ENCODE measurements at regions not wholly inside any gene's neighbourhood (a gene's known extent, or its start where the extent isn't known, plus 50 kb on each side); places are given as distances from the start of the nearest gene placed in this dataset.

GRCh38 chr13:31081316-31081715 is 80.4 kb downstream of the HSPH1 start:
- no peaks in the 10 kb centered on the region for H3K36me3 Mint-ChIP-seq (ENCODE audit: low read depth)
- H3K27me3 Mint-ChIP-seq = peaks cover 25% of the 10 kb centered on the region
- no peak overlapping the region for H3K27ac Mint-ChIP-seq
- POLR2A ChIA-PET = no interaction called here
- peaks cover 2% of the 10 kb centered on the region for H3K4me1 Mint-ChIP-seq
- DNase-seq = no peak
- CTCF ChIA-PET = no interaction called here
- H3K9me3 Mint-ChIP-seq = peaks cover 5% of the 10 kb centered on the region
- no peak overlapping the region for H3K4me3 Mint-ChIP-seq

GRCh38 chr13:31074756-31075155 is 86.9 kb downstream of the HSPH1 start:
- Mint-ChIP-seq H3K4me3 (no peak overlapping the region), H3K4me1 (peaks cover 19% of the 10 kb centered on the region), H3K36me3 (ENCODE audit: low read depth) (peaks cover 3% of the 10 kb centered on the region), H3K9me3 (peaks cover 8% of the 10 kb centered on the region), H3K27me3 (peaks cover 4% of the 10 kb centered on the region), H3K27ac (no peak overlapping the region)
- ChIA-PET CTCF (interaction anchor here (0.8 to 1.9 kb wide), 4 partner anchors 9 to 59 kb away, joined by 3 to 6 read pairs (median 4); no protein-coding TSS in a partner anchor), POLR2A (no interaction called here)
- DNase-seq = no peak

- POLR2A ChIA-PET = no interaction called here
- H3K9me3 Mint-ChIP-seq = peaks cover 8% of the 10 kb centered on the region
- H3K27me3 Mint-ChIP-seq = peaks cover 4% of the 10 kb centered on the region
- DNase-seq = peak; percentile 18
- peak overlapping the region; percentile 61 for H3K27ac Mint-ChIP-seq
- peaks cover 3% of the 10 kb centered on the region for H3K36me3 Mint-ChIP-seq (ENCODE audit: low read depth)
- peaks cover 19% of the 10 kb centered on the region for H3K4me1 Mint-ChIP-seq
- H3K4me3 Mint-ChIP-seq = no peak overlapping the region
- CTCF ChIA-PET = interaction anchor here (0.9 to 1.9 kb wide), 4 partner anchors 9 to 60 kb away, joined by 3 to 6 read pairs (median 4); no protein-coding TSS in a partner anchor
These were observed 87.6 kb downstream of the HSPH1 start for GRCh38 chr13:31073859-31074718.

GRCh38 chr13:31072041-31072440 is 89.7 kb downstream of the HSPH1 start:
- H3K27me3 Mint-ChIP-seq = peaks cover 4% of the 10 kb centered on the region
- peaks cover 3% of the 10 kb centered on the region for H3K36me3 Mint-ChIP-seq (ENCODE audit: low read depth)
- CTCF ChIA-PET = no interaction called here
- peaks cover 8% of the 10 kb centered on the region for H3K9me3 Mint-ChIP-seq
- no peak overlapping the region for H3K27ac Mint-ChIP-seq
- H3K4me3 Mint-ChIP-seq = no peak overlapping the region
- peaks cover 19% of the 10 kb centered on the region for H3K4me1 Mint-ChIP-seq
- DNase-seq = no peak
- POLR2A ChIA-PET = no interaction called here

GRCh38 chr13:31069808-31070534 is 91.7 kb downstream of the HSPH1 start:
- ChIA-PET CTCF (no interaction called here), POLR2A (no interaction called here)
- Mint-ChIP-seq H3K9me3 (no peaks in the 10 kb centered on the region), H3K4me3 (no peak overlapping the region), H3K36me3 (ENCODE audit: low read depth) (peaks cover 2% of the 10 kb centered on the region), H3K27me3 (no peaks in the 10 kb centered on the region), H3K4me1 (peaks cover 13% of the 10 kb centered on the region), H3K27ac (no peak overlapping the region)
- DNase-seq = no peak

- Mint-ChIP-seq H3K4me1 (no peaks in the 10 kb centered on the region), H3K36me3 (ENCODE audit: low read depth) (peaks cover 2% of the 10 kb centered on the region), H3K27me3 (peaks cover 2% of the 10 kb centered on the region), H3K4me3 (no peak overlapping the region), H3K27ac (no peak overlapping the region), H3K9me3 (peaks cover 2% of the 10 kb centered on the region)
- DNase-seq = no peak
- POLR2A ChIA-PET = no interaction called here
- CTCF ChIA-PET = interaction anchor here (1.2 to 1.9 kb wide), 2 partner anchors 10 to 24 kb away, joined by 4 to 11 read pairs; no protein-coding TSS in a partner anchor
These were observed 93.6 kb downstream of the HSPH1 start for GRCh38 chr13:31068119-31068423.

- no peak overlapping the region for H3K4me3 Mint-ChIP-seq
- CTCF ChIA-PET = interaction anchor here (0.6 to 1.9 kb wide), 2 partner anchors 10 to 48 kb away, joined by 4 to 11 read pairs; no protein-coding TSS in a partner anchor
- no peak overlapping the region for H3K27ac Mint-ChIP-seq
- no peak for DNase-seq
- peaks cover 2% of the 10 kb centered on the region for H3K27me3 Mint-ChIP-seq
- no peaks in the 10 kb centered on the region for H3K4me1 Mint-ChIP-seq
- H3K9me3 Mint-ChIP-seq = peaks cover 2% of the 10 kb centered on the region
- peaks cover 2% of the 10 kb centered on the region for H3K36me3 Mint-ChIP-seq (ENCODE audit: low read depth)
- POLR2A ChIA-PET = no interaction called here
These were observed 94.1 kb downstream of the HSPH1 start for GRCh38 chr13:31067416-31068118.

GRCh38 chr13:31064636-31065035 is 97.1 kb downstream of the HSPH1 start:
- peaks cover 2% of the 10 kb centered on the region for H3K9me3 Mint-ChIP-seq
- no peak overlapping the region for H3K27ac Mint-ChIP-seq
- ChIA-PET POLR2A (no interaction called here), CTCF (interaction anchor here (1.3 to 3.1 kb wide), 3 partner anchors 9 to 20 kb away, joined by 4 to 11 read pairs (median 5); no protein-coding TSS in a partner anchor)
- DNase-seq = no peak
- no peaks in the 10 kb centered on the region for H3K4me1 Mint-ChIP-seq
- no peak overlapping the region for H3K4me3 Mint-ChIP-seq
- H3K36me3 Mint-ChIP-seq (ENCODE audit: low read depth) = peaks cover 2% of the 10 kb centered on the region
- peaks cover 4% of the 10 kb centered on the region for H3K27me3 Mint-ChIP-seq

GRCh38 chr13:31063772-31064171 is 97.9 kb downstream of the HSPH1 start:
- H3K27ac Mint-ChIP-seq = no peak overlapping the region
- POLR2A ChIA-PET = no interaction called here

GRCh38 chr13:31060655-31061054 is 101.0 kb downstream of the HSPH1 start:
- Mint-ChIP-seq H3K27me3 (peaks cover 4% of the 10 kb centered on the region), H3K9me3 (peaks cover 2% of the 10 kb centered on the region), H3K4me1 (no peaks in the 10 kb centered on the region), H3K27ac (no peak overlapping the region), H3K36me3 (ENCODE audit: low read depth) (peaks cover 2% of the 10 kb centered on the region), H3K4me3 (no peak overlapping the region)
- DNase-seq = no peak
- POLR2A ChIA-PET = no interaction called here
- CTCF ChIA-PET = interaction anchor here (1.0 kb wide), 1 partner anchor 16 kb away, joined by 5 read pairs; no protein-coding TSS in a partner anchor

More at GRCh38 chr13:31063772-31064171, 97.9 kb downstream of the HSPH1 start:
- Mint-ChIP-seq H3K27me3 (peaks cover 4% of the 10 kb centered on the region), H3K36me3 (ENCODE audit: low read depth) (peaks cover 2% of the 10 kb centered on the region), H3K4me3 (no peak overlapping the region), H3K4me1 (no peaks in the 10 kb centered on the region), H3K9me3 (peaks cover 2% of the 10 kb centered on the region)
- CTCF ChIA-PET = interaction anchor here (3.1 kb wide), 1 partner anchor 19 kb away, joined by 11 read pairs; no protein-coding TSS in a partner anchor
- DNase-seq = no peak

- Mint-ChIP-seq H3K27me3 (peaks cover 4% of the 10 kb centered on the region), H3K4me3 (no peak overlapping the region), H3K27ac (no peak overlapping the region), H3K9me3 (peaks cover 2% of the 10 kb centered on the region), H3K4me1 (no peaks in the 10 kb centered on the region), H3K36me3 (ENCODE audit: low read depth) (peaks cover 2% of the 10 kb centered on the region)
- CTCF ChIA-PET = interaction anchor here (0.7 to 1.0 kb wide), 2 partner anchors 15 kb away, joined by 3 to 5 read pairs; no protein-coding TSS in a partner anchor
- POLR2A ChIA-PET = no interaction called here
- no peak for DNase-seq
These were observed 101.5 kb downstream of the HSPH1 start for GRCh38 chr13:31060220-31060619.

GRCh38 chr13:31057403-31058033 is 104.2 kb downstream of the HSPH1 start:
- DNase-seq = no peak
- Mint-ChIP-seq H3K4me1 (no peaks in the 10 kb centered on the region), H3K4me3 (no peak overlapping the region), H3K9me3 (no peaks in the 10 kb centered on the region), H3K27ac (no peak overlapping the region), H3K27me3 (peaks cover 2% of the 10 kb centered on the region), H3K36me3 (ENCODE audit: low read depth) (no peaks in the 10 kb centered on the region)
- ChIA-PET POLR2A (no interaction called here), CTCF (interaction anchor here (1.1 to 3.2 kb wide), 3 partner anchors 9 to 16 kb away, joined by 3 to 11 read pairs (median 3); no protein-coding TSS in a partner anchor)

Measured in activated CD4-positive, alpha-beta T cell treated with anti-CD3 and anti-CD28 coated beads, Interleukin-2, amount 10 ng/mL, durations not matched to agents 7 days and 5 days (primary cell).